Neural cell (in vitro differentiated cells): ENCODE measurements at regions not wholly inside any gene's neighbourhood (a gene's known extent, or its start where the extent isn't known, plus 50 kb on each side); places are given as distances from the start of the nearest gene placed in this dataset.

Source experiments
- H2AFZ ChIP-seq: fragments of 200-600, 300-800 bp; sonication (generic), shearing (Covaris generic); 2 replicates; pipeline ENCODE4 v1.6.0; 2014; ENCODE audit warnings: low read depth, mild to moderate bottlenecking, antibody characterized with exemption, low read length, moderate library complexity
- H3F3A ChIP-seq: fragments of 200-600 bp; shearing (Covaris generic); 2 replicates; pipeline ENCODE4 v1.6.1; 2016; ENCODE audit warnings: mild to moderate bottlenecking, moderate library complexity, mixed read lengths, antibody characterized with exemption, low read length; ENCODE audit not compliant: insufficient read depth, poor library complexity, severe bottlenecking
- H3K27ac ChIP-seq: fragments of 200-600, 300-800 bp; sonication (generic), shearing (Covaris generic); 2 replicates; pipeline ENCODE4 v1.5.1; 2014; ENCODE audit warnings: mild to moderate bottlenecking, low read length, moderate library complexity
- H3K27me3 ChIP-seq: fragments of 300-800, 200-600 bp; sonication (generic), shearing (Covaris generic); 2 replicates; pipeline ENCODE4 v1.6.0; 2014; ENCODE audit warnings: mild to moderate bottlenecking, low read depth, low read length, moderate library complexity; ENCODE audit not compliant: insufficient read depth
- H3K36me3 ChIP-seq: fragments of 300-800, 200-600 bp; sonication (generic), shearing (Covaris generic); 2 replicates; pipeline ENCODE4 v1.5.1; 2014; ENCODE audit warnings: mild to moderate bottlenecking, antibody characterized with exemption, low read length, moderate library complexity; ENCODE audit not compliant: insufficient read depth
- H3K4me2 ChIP-seq: fragments of 300-800, 200-600 bp; sonication (generic), shearing (Covaris generic); 2 replicates; pipeline ENCODE4 v1.6.0; 2014; ENCODE audit warnings: mild to moderate bottlenecking, low read length
- H3K4me3 ChIP-seq: fragments of 300-800, 200-600 bp; sonication (generic), shearing (Covaris generic); 2 replicates; pipeline ENCODE4 v1.5.1; 2014; ENCODE audit warnings: mild to moderate bottlenecking, low read length, moderate library complexity
- H3K79me2 ChIP-seq: fragments of 200-600 bp; shearing (Covaris generic); replicated peaks from 2 replicates; pipeline ENCODE4 v1.6.0; 2014; ENCODE audit warnings: mild to moderate bottlenecking, low read length, moderate library complexity; ENCODE audit not compliant: insufficient read depth
- H3K9ac ChIP-seq: fragments of 300-800, 200-600 bp; sonication (generic), shearing (Covaris generic); 2 replicates; pipeline ENCODE4 v1.6.1; 2016; ENCODE audit warnings: mild to moderate bottlenecking, low read length, mixed read lengths
- H3K9me2 ChIP-seq: fragments of 200-600 bp; shearing (Covaris generic); 2 replicates; pipeline ENCODE4 v1.6.1; 2016; ENCODE audit warnings: mild to moderate bottlenecking, low read length, mixed read lengths; ENCODE audit not compliant: insufficient read depth
- H3K9me3 ChIP-seq: fragments of 200-600, 300-800 bp; sonication (generic), shearing (Covaris generic); 2 replicates; pipeline ENCODE4 v1.6.1; 2016; ENCODE audit warnings: mild to moderate bottlenecking, mixed run types, low read length, moderate library complexity, mixed read lengths
- H4K20me1 ChIP-seq: fragments of 200-600 bp; shearing (Covaris generic); 2 replicates; pipeline ENCODE4 v1.6.1; 2016; ENCODE audit warnings: mild to moderate bottlenecking, mixed run types; ENCODE audit not compliant: insufficient read depth
- CTCF ChIP-seq: fragments of 450-650 bp; IDR thresholded peaks from 2 replicates; pipeline ENCODE4 v1.5.1; 2014; ENCODE audit warnings: antibody characterized with exemption, mild to moderate bottlenecking, moderate library complexity; ENCODE audit not compliant: poor library complexity, severe bottlenecking
- EP300 ChIP-seq: fragments of 450-650 bp; conservative IDR thresholded peaks from 2 replicates; pipeline ENCODE4 v1.6.1; 2014; ENCODE audit warnings: antibody characterized with exemption, mild to moderate bottlenecking, moderate library complexity; ENCODE audit not compliant: poor library complexity, severe bottlenecking
- EZH2 ChIP-seq: fragments of 200-600, 300-800 bp; shearing (Covaris generic), sonication (generic); IDR thresholded peaks from 2 replicates; pipeline ENCODE4 v1.6.1; 2014; ENCODE audit warnings: antibody characterized with exemption, low read length, borderline replicate concordance, mild to moderate bottlenecking; ENCODE audit not compliant: insufficient read depth, poor library complexity, severe bottlenecking
- MXI1 ChIP-seq: fragments of 450-650 bp; conservative IDR thresholded peaks from 2 replicates; pipeline ENCODE4 v1.6.1; 2014; ENCODE audit warnings: antibody characterized with exemption, mild to moderate bottlenecking; ENCODE audit not compliant: poor library complexity, severe bottlenecking
- POLR2AphosphoS5 ChIP-seq: IDR thresholded peaks from 2 replicates; pipeline ENCODE4 v1.6.1; 2012
- RAD21 ChIP-seq: fragments of 450-650 bp; conservative IDR thresholded peaks from 2 replicates; pipeline ENCODE4 v1.6.1; 2014; ENCODE audit warnings: antibody characterized with exemption, mild to moderate bottlenecking, moderate library complexity
- SMC3 ChIP-seq: fragments of 450-650 bp; conservative IDR thresholded peaks from 2 replicates; pipeline ENCODE4 v1.6.1; 2014; ENCODE audit warnings: antibody characterized with exemption, mild to moderate bottlenecking, moderate library complexity; ENCODE audit not compliant: poor library complexity
- TAF1 ChIP-seq: IDR thresholded peaks from 2 replicates; pipeline ENCODE4 v1.6.1; 2012; ENCODE audit warnings: low read depth
- TF ChIP-seq, protein P1 (sequence below): IDR thresholded peaks from 2 replicates; pipeline ENCODE4 v1.6.1; 2012; ENCODE audit warnings: borderline replicate concordance

GRCh38 chr4:20420916-20421602, 169.4 kb downstream of the SLIT2 start:
- Histone ChIP-seq H3K27ac (no peak overlapping the region), H2AFZ (no peak overlapping the region), H3K4me2 (no peak overlapping the region), H3K79me2 (no peaks in the 10 kb centered on the region), H3K9ac (no peak overlapping the region), H3K9me2 (no peaks in the 10 kb centered on the region), H3K4me3 (no peak overlapping the region), H3K27me3 (no peaks in the 10 kb centered on the region), H3K9me3 (no peaks in the 10 kb centered on the region), H3K36me3 (no peaks in the 10 kb centered on the region), H3F3A (no peaks in the 10 kb centered on the region), H4K20me1 (no peaks in the 10 kb centered on the region)
- TF ChIP-seq, protein P1, sequence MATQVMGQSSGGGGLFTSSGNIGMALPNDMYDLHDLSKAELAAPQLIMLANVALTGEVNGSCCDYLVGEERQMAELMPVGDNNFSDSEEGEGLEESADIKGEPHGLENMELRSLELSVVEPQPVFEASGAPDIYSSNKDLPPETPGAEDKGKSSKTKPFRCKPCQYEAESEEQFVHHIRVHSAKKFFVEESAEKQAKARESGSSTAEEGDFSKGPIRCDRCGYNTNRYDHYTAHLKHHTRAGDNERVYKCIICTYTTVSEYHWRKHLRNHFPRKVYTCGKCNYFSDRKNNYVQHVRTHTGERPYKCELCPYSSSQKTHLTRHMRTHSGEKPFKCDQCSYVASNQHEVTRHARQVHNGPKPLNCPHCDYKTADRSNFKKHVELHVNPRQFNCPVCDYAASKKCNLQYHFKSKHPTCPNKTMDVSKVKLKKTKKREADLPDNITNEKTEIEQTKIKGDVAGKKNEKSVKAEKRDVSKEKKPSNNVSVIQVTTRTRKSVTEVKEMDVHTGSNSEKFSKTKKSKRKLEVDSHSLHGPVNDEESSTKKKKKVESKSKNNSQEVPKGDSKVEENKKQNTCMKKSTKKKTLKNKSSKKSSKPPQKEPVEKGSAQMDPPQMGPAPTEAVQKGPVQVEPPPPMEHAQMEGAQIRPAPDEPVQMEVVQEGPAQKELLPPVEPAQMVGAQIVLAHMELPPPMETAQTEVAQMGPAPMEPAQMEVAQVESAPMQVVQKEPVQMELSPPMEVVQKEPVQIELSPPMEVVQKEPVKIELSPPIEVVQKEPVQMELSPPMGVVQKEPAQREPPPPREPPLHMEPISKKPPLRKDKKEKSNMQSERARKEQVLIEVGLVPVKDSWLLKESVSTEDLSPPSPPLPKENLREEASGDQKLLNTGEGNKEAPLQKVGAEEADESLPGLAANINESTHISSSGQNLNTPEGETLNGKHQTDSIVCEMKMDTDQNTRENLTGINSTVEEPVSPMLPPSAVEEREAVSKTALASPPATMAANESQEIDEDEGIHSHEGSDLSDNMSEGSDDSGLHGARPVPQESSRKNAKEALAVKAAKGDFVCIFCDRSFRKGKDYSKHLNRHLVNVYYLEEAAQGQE, result no peak
- no peak for TF ChIP-seq RAD21
- no peak for TF ChIP-seq TAF1
- no peak for TF ChIP-seq SMC3

DNA sequence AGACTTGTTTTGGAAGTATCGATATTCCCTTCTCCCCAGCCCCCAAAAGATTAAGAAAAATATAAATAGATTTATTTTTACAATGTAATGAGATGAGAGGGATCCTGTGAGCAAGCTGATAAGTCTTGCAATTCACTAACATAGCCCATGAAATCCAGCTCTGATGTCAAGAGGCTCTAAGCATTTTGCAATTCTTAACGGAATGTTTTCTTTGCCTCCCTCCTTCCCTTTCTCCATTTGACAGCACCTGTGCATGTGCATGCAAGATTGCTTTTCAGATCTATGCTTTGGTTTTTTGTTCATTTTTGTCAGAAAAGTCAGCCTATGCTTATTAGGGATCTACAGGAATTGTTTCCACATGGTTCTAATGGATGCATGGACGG, 169.9 kb downstream of the SLIT2 start:
- H3K27ac ChIP-seq, result no peak overlapping the region
- H3K4me2 ChIP-seq, result no peak overlapping the region
- no peak overlapping the region for H3K4me3 ChIP-seq
- no peaks in the 10 kb centered on the region for H3K9me2 ChIP-seq
- H3K79me2 ChIP-seq, result no peaks in the 10 kb centered on the region
- peaks cover 3% of the 10 kb centered on the region for H3K27me3 ChIP-seq
- H3K9me3 ChIP-seq, result no peaks in the 10 kb centered on the region
- H3K36me3 ChIP-seq, result no peaks in the 10 kb centered on the region
- no peaks in the 10 kb centered on the region for H4K20me1 ChIP-seq
- H2AFZ ChIP-seq, result no peak overlapping the region
- no peaks in the 10 kb centered on the region for H3F3A ChIP-seq
- H3K9ac ChIP-seq, result no peak overlapping the region
- TF ChIP-seq EP300, result no peak
- TF ChIP-seq, protein P1, result no peak
- TF ChIP-seq EZH2, result no peak
- no peak for TF ChIP-seq MXI1
- TF ChIP-seq TAF1, result no peak
- TF ChIP-seq RAD21, result no peak
- TF ChIP-seq POLR2AphosphoS5, result no peak
- TF ChIP-seq SMC3, result no peak
- TF ChIP-seq CTCF, result no peak
